T-helper 9 cell (primary cell): ENCODE measurements at regions not wholly inside any gene's neighbourhood (a gene's known extent, or its start where the extent isn't known, plus 50 kb on each side); places are given as distances from the start of the nearest gene placed in this dataset.

Source experiments
- DNase-seq: peaks from one replicate; pipeline ENCODE4 v3.0.0-alpha.2; 2020

DNA sequence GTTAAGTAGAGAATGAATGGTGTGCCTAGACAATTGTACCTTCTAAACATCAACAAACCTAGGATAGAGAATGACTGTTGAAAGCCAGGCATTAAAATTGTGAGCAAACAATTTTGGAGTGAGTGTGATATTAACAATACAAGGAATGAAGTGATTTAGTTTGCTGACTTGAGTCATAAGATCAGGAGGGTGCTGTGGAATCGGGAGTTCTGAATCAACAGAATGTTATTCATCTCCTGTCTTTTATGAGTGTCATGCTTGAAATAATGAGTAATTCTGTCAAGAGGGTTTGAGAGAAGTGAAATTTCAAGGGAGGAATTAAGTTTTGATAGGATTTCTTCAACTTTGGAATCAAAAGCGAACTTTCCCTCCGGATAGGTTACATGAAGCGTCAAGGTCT is 214.4 kb upstream of the DSEL start:
- no peak for DNase-seq

DNA sequence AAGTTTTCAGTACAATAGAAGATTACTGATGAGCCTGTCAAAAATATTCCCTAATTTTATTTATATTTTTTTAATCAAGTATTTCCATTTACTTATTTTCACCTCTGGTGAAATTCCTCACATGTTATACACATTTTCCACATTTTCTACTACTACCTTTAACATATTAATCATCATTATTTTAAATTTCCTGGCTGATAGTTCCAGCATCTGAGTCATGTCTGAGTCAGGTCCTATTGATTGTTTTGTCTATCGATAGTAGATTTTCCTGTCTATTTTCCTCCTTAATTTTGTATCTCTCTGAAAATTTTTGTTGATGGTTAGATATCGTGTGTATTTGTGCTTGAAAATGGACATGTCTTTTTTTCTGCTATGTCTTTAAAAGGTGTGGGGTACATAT is 211.8 kb upstream of the DSEL start:
- no peak for DNase-seq

DNA sequence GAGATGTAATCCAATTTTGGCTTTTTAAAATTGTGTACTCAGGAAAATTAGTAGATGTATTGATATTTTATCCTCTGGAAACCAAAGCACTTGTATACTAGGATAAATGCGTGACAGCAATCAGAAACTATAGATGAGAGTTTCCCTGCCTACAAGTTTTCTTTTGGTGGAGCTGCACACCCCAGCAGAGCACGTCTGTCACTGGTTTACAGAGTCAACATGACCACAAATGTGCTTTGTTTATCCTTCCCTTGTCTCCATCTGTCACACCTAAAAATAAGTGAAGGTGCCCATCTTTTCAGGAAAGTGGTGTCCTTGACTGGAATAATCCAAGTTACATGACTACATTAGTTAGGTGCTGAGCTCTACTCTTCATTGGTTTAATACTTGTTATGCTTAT is 210.4 kb upstream of the DSEL start:
- no peak for DNase-seq

DNA sequence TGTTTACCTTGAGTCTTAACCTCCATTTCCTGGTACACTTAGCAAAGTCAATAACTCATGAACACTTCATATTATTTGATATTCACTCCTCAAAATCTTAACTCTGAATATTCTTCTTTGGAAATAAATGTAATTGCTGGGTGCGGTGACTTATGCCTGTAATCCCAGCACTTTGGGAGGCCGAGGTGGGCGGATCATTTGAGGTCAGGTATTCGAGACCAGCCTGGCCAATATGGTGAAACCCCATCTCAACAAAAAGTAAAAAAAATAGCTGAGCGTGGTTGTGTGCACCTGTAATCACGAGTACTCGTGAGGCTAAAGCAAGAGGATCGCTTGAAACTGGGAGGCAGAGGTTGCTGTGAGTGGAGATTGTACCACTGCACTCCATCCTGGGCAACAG is 201.3 kb upstream of the DSEL start:
- no peak for DNase-seq

DNA sequence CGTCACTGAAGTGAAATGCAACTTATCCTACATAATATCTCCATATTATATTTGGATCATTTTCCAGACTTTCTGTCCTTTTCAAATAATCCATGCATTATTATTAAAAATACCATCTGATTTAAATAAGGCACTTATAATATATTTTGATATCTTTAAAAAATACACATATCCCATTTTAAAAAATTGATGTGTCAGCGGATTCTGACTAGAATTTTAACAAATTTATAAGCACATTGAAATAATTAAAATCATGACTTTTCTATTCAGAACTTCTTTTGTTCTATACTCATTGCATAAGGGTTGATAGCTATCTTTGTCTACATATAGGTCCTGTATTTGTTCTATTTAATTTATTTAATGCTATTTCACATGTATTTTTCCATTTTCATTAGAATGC is 199.0 kb upstream of the DSEL start:
- no peak for DNase-seq

DNA sequence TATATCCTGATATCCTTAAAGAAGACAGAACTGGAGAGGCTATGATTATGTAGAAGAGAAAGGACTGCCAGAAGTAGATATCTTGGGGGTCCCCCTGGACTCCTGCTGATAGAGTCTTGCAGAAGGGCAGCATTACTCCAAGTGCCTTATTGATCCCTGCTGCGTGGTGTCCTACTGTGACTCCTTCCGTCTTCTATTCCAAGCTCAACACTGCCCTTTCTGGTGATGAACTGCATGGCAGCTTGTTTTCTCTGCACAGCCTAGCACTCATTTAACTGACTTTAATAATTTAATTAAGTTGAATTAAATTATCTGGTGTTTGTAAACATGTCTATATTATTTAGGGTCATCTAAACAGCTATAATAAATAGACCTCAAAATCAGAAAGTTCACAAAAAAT is 194.1 kb upstream of the DSEL start:
- no peak for DNase-seq

DNA sequence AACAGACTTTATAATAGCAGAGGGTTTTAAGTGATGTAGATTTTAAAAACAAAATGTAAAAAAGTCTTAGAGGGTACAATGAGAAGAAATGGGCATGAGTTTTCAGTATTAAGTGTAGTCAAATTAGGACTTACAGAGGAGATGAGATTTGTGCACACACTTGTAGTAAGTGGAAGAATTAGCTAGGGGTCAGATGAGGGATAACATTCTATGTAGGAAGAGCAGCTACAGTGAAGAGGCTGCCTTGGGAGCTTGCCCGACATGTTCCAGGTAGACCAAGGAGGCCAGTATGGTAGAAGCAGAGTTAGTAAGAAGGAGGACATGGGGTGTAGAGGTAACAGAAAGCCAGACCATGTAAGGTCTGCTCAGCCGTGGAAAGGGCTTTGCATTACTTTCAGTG is 189.2 kb upstream of the DSEL start:
- DNase-seq = no peak

DNA sequence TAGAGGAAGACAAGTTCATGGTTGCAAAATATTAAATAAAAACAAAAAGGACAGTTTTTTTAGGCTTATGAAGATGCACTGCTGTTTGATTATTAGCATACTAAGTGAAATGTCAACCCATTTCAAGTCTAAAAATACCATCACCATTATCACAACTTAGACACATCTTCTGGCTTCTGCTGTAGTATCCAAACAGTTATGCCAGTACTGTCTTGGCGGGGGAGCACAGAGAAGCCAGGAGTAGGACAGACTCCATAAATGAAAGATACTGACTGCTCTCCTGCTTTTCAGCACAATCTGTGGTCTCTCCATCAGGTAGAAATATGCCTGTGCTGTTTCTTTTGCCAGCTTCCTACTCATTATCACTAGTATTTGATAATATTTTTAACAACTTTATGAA is 179.2 kb upstream of the DSEL start:
- DNase-seq = no peak

DNA sequence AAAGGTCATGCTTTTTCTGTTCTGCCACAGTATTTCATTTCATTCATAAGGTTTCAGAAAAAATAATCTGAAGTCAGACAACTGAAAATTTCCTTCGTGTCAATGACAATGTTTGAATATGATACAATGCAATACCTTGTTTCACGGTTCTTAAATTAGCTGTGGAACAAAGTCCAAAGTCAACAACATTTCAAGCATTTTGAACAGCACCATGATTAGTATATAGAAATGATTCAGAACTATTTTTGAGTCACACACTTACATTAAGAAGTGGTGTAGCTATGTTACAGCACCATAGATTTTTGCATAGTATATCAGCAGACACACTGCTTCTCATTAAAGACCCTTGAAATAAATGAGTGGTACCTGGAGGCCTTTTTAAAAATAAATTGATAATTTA is 178.3 kb upstream of the DSEL start:
- DNase-seq = no peak

DNA sequence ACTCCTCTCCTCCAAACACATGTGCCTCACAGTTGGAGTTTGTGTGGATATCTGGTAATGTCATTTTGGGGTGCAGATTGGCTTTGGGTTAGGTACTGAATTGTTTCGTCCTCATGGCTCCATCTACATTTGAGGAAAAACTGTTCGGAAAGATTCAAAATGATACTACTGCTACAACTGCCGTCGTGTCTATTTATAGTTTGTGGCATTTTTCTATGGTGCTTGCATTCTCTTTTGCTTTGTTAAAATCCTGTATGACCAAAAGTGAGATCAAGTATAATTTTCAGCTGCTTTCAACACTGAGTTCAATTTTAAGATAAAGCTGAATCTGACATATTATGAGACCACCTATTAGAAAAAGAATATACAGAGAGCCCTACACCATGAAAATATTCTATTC is 176.3 kb upstream of the DSEL start:
- DNase-seq = no peak

DNA sequence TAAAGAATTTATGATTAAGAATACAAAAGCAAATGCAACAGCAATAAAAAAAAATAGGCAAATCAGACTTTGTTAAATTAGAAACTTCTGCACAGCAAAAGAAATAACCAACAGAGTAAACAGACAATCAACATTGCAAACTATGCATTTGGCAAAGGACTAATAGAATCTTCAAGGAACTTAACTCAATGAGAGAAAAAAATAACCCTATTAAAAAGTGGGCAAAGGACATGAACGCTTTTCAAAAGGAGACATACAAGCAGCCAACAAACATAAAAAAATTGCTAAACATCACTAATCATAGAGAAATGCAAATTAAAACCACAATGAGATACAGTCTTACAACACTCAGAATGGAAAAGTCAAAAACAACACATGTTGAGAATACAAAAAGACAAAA is 166.0 kb upstream of the DSEL start:
- no peak for DNase-seq

DNA sequence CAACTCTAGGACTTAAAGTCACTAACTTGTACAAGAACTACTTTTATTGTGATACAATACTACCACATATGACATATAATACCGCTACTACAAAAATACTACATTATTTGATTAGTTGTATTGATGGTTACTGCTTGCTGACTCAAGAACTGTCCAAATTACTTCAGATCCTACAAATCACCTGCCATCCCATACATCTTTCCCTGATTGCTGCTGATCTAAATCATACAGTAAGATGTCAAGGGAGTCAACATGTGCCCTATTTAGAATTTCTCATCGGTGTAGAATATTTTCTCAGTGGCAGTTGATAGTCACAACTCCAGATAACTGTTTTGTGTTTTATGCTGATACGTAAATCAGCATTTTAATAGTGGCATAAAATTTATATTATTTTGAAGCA is 161.0 kb upstream of the DSEL start:
- DNase-seq = no peak

DNA sequence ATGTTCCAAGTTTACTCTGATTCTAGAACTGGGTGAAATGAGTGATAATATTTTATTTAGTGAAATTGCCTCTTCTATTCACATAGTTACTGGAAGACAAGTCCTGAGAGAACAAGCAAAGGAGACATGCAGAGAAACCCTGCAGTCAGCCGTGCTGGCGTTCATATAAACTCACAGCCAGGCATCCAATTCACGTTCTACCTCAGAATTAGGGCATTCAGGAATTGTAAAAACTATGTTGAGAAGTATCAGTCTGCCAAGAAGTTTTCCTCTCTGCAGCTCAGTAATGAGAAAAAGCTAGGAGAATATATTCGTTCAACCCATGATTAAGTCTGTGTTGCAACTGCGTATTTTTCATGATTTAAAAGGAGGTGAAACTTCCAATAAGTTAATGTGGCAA is 156.2 kb upstream of the DSEL start:
- DNase-seq = no peak

DNA sequence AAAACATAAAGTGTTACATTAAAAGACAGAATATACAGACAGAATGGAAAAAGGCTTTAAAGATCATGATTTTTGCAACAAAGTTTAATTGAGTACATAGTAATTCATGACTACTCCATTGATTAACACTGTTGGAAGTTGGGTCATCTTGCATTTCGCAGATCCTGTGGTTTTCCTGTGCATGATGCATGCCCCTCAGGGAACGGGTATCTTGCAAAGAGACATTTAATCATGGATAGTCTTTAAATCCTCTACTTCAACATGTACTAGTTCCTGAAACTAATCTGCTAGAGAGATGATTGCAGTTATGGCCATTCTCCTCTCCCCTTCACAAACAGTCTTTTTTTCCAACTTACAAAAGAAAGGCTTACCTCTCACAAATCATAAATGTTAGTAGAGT is 155.6 kb upstream of the DSEL start:
- no peak for DNase-seq

DNA sequence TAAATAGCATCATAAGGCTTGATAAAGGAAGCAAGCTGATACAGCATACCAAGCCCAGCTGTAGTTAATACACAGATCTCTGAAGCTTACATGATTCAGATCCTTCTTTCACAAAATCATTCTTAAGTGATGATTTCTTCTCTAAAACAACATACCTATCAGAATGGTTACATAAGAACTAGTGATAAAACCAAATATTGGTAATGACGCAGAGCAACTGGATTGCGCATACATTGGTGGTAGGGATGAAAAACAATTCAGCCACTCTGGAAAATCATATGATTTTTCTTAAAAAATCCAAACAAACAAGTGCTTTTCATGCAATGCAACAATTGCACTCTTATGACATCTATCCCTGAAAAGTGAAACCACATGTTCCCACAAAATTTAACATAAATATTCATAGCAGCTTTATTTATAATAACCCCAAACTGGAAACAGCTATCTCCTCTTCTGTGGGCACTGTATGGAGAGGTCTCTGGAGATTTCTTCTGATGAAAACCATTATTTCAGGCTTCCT is 153.6 kb upstream of the DSEL start:
- no peak for DNase-seq

DNA sequence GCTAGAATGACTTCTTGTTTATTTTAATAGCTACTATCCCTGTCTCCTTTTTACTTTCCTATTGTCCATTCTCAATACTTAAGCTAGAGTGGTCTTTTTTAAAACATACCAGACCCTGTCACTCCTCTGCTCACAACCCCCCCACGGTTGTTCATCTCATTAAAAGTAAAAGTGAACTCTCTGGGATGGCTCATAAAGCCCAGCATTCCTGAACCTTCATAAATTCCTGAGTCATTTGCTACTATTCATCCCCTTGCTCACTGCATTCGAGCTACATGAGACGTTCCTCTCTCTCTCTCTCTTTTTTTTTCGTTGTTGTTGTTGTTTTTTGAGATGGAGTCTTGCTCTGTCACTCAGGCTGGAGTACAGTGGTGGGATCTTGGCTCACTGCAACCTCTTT is 148.7 kb upstream of the DSEL start:
- DNase-seq = no peak

DNA sequence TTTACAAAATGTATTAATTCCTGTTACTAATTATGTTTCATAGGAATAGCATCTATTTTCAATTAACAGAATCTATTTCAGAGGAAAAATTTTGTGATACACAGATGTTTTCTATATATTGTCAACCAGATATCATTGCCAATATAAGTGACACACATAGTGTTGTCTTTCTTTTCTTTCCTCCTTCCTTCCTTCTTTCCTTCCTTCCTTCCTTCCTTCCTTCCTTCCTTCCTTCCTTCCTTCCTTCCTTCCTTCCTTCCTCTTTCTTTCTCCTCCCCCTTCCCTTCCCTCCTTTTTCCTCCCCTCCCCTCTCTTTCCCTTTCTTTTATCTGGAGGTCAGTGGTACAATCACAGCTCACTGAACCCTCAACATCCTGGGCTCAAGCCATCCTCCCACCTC is 146.5 kb upstream of the DSEL start:
- DNase-seq = no peak

DNA sequence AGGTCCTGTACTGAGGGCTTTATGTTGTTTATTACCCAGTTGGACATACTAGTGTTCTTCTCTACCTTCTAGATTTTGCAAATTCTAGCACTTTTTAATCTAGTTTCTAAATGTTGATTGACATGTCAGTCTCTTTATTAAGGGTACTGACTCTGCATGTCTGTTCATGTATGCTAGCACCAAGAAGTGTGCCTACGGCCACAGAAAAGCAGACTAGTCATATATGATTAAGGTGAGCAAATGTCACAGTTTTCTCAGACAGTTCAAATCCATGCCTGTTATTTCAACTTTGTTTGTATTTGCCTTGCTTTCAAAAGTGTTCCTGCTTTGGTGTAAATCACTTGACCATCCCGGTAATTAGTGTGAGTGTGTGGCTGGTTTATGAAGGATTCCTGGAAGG is 145.0 kb upstream of the DSEL start:
- DNase-seq = no peak

DNA sequence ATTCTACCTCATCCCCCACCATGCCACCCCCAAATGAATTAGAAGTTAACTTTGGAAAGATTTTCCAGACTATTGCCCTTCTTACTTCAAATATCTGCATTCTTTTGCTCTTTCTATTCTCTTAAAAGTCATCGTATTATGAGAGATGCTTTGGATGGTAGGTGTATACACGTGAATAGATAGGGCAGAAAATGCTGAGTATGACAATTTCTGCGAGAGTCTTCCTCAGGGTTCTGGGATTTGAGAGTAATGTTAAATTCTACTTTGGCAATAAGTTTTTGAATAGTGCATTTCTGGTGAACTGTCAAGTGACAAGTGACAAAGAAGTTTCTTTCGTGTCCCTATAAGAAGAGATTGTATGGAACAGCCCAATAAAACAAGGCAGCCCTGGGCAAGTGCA is 137.6 kb upstream of the DSEL start:
- DNase-seq = no peak

DNA sequence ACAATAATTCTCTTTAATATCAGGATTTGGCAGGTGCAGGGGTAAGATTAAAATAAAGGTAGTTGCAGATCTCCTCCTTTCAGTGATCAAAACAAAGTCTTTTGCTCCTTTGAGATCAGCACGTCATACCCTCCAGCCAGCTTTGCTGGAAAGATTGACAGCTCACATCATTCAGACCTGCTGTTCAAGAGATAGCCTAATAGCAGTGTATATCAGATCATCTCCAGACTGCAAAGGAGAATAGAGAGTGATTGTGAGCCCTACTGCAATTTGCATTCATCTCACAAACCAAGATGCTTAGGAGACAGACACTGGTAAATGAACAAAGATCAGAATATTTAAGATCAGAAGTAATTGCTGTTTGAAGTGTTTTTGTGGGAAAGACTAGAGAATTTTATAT is 135.8 kb upstream of the DSEL start:
- DNase-seq = no peak

DNA sequence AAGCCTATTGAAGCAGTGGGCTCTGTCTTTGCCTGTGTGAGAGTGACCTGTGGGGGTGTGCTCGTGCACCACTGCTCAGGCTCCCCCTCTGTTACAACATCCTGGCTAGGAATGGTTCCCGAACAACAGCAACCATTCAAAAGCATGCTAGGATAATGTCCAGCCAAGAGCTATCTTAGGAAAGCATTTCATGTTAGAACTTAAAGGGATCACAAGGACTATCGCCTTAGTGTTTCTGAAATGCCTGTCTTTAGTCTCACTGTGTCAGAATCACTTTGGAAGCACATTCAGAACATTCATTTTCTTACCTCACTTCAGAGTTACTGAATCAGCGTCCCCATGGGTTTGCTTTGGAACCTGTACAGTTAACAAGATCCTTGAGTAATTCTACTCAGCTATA is 134.9 kb upstream of the DSEL start:
- DNase-seq = no peak

DNA sequence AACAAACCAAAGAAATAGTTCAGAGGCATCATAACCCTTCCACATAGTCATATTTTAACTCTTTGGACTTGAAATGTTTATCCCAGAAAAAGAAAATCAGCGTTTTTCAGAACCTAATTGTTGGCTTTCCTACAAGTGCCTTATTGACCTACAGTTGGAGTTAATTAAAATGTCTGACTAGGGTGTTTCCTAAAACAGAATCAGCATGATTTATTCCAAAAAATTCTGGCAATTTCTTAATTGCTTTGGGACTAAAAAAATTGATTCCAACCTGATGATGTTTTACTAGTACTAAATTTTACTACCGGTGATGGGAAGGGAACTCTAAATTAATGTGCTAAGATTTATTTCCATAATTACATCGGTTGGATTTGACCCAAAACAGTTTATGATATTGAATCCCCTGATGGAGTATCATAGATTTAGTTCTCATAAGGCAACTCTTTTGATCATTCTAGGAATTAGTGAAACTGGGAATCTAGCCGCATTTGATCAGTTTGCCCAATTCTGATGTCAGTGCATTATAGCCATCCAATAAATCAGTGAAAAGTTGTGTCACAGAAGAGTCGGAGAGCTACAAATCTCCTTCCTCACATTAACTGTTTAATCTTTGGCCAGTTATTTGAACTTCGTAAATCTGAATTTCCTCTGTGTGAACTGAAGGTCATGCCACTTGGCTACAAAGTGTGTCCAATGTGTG is 134.3 kb upstream of the DSEL start:
- no peak for DNase-seq

DNA sequence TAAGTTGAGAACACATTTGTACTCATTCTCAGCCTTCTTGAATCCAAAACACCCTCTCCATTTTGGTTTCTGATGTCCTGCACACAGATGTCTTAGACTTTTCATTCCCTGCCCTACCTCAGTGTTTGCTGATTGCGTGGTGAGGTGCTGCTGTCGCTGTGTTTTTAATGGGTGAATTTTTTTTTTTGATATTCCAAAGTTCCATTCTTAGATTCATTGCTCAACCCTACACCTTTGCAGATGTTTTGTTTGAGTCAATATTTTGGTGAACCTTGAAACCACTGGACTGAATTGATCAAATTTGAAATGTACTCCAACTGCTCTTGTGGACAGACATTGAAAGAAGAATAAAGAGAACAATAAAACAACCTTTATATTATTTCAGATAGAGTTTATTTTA is 130.4 kb upstream of the DSEL start:
- no peak for DNase-seq

DNA sequence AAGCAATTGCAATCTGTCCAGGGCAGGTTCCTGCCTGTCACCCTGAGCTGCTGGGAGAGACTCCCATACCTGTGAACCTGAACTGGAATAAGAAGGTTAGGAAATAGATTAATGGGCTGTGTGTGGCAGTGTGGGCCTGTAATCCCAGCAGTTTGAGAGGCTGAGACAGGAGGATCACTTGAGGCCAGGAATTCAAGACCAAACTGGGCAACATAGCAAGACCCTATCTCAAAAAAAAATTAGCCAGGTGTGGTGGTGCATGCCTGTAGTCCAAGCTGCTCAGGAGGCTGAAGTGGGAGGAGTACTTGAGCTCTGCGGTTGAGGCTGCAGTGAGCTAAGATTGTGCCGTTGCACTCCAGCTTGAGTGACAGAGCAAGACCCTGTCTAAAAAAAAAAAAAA is 127.7 kb upstream of the DSEL start:
- DNase-seq = no peak

DNA sequence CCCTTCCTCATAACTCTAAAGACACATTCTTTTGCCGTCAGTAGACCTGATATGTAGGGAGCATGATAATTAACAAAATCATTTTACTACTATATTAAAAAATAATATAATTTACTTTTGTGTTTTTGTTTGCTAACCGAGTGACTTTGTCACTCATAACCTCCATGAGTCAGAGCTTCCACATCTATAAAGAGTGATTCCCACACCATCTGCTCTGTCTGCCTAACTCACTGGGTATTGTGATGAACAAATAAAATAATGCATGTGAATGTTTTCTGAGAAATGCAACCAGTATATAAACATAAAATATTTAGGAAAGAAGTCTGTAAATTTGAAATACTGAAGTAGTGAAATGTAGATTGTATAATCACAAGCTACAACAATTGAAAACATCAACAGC is 123.4 kb upstream of the DSEL start:
- no peak for DNase-seq
